ENCODE measurements at regions not wholly inside any gene's neighbourhood (a gene's known extent, or its start where the extent isn't known, plus 50 kb on each side); places are given as distances from the start of the nearest gene placed in this dataset.

- no peak for TF ChIP-seq CTCF (IDR thresholded peaks at IDR 0.05)
- TF ChIP-seq POLR2A (IDR thresholded peaks at IDR 0.05): no peak
Observed at GRCh38 chr7:98462911-98463633, 62.2 kb upstream of the BAIAP2L1 start.
